ENCODE measurements at regions not wholly inside any gene's neighbourhood (a gene's known extent, or its start where the extent isn't known, plus 50 kb on each side); places are given as distances from the start of the nearest gene placed in this dataset.

GRCh38 chr14:101353422-101353821 is 207.9 kb upstream of the DIO3 start:
- no peak for TF ChIP-seq CTCF (IDR thresholded peaks at IDR 0.05; ENCODE audit: low read depth, low read length, missing control alignments)
- no peak overlapping the region for H3K27ac ChIP-seq
- H3K27me3 ChIP-seq (replicated peaks), result no peaks in the 10 kb centered on the region
- in situ Hi-C loops (cut with HindIII; ENCODE audit: low pct_ligation_motif_present, low sequenced_read_pairs), result no loop called here
- H3K36me3 ChIP-seq (replicated peaks), result no peaks in the 10 kb centered on the region
- DNase-seq, result no peak
- no peak overlapping the region for H3K4me3 ChIP-seq (ENCODE audit: low read depth, low read length)

DNA sequence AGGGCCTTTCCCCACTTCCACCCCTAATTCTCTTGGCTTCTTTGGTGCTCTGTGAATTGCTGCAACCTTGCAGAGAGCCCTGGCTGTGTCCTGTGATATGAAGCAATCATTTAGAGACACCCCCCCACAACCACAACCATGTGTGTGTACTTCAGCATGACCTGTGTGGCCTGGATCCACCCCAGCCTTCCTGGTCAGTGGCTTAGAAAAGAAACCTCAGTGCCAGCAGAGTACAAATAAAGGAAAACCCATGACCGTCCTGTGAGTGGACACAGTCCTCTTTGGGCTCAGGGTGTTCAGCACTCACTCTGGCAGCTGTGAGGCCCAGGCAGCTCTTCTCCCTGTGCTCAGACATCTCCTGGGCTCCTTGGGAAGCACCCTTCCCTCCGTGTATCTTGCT is 206.6 kb upstream of the DIO3 start:
- no peak overlapping the region for H3K27ac ChIP-seq
- H3K27me3 ChIP-seq (replicated peaks), result no peaks in the 10 kb centered on the region
- DNase-seq, result no peak
- no peak overlapping the region for H3K4me3 ChIP-seq (ENCODE audit: low read depth, low read length)
- TF ChIP-seq CTCF (IDR thresholded peaks at IDR 0.05; ENCODE audit: low read depth, low read length, missing control alignments), result no peak
- in situ Hi-C loops (cut with HindIII; ENCODE audit: low pct_ligation_motif_present, low sequenced_read_pairs), result no loop called here
- H3K36me3 ChIP-seq (replicated peaks), result no peaks in the 10 kb centered on the region

DNA sequence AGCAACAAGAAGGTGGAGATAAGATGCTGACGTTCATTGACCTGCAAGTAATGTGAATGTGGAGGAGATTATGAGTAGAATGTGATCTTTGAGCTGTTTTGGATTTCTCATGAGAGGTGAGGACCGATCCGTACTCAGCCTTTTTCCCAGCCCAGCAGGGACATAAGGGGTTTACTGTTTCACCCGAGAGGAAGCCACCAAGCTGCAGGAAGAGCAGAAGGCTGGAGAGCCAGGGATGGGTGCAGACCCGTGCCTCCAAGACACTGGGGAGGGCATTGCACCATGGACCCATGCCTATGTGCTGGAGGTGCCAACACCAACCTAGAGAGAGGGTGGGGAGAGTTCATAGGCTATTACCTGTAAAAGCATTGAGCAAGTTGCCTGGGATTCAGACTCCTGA is 206.0 kb upstream of the DIO3 start:
- Histone ChIP-seq H3K4me3 (ENCODE audit: low read depth, low read length) (no peak overlapping the region), H3K36me3 (replicated peaks) (no peaks in the 10 kb centered on the region), H3K27me3 (replicated peaks) (no peaks in the 10 kb centered on the region), H3K27ac (no peak overlapping the region)
- TF ChIP-seq CTCF (IDR thresholded peaks at IDR 0.05; ENCODE audit: low read depth, low read length, missing control alignments), result no peak
- no peak for DNase-seq
- in situ Hi-C loops (cut with HindIII; ENCODE audit: low pct_ligation_motif_present, low sequenced_read_pairs), result no loop called here

DNA sequence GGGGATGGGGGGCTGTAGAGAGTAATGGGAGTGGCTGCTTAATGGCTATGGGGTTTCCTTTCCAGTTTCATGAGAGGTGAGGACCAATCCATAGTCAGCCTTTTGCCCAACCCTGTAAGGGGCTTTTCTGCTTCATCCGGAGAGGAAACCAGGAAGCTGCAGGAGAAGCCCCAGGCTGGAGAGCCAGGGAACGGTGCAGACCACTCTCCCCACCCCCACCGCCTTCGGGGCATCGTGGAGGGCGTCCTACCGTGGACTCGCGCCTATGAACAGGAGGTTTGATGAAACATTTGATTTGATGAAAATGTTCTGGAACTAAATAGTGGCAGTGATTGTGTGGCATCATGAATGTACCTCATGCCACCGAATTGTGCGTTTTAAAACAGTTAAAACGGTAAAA is 204.3 kb upstream of the DIO3 start:
- Histone ChIP-seq H3K36me3 (replicated peaks) (no peaks in the 10 kb centered on the region), H3K4me3 (ENCODE audit: low read depth, low read length) (no peak overlapping the region), H3K27ac (no peak overlapping the region), H3K27me3 (replicated peaks) (no peaks in the 10 kb centered on the region)
- in situ Hi-C loops (cut with HindIII; ENCODE audit: low pct_ligation_motif_present, low sequenced_read_pairs), result no loop called here
- TF ChIP-seq CTCF (IDR thresholded peaks at IDR 0.05; ENCODE audit: low read depth, low read length, missing control alignments), result no peak
- DNase-seq, result no peak

DNA sequence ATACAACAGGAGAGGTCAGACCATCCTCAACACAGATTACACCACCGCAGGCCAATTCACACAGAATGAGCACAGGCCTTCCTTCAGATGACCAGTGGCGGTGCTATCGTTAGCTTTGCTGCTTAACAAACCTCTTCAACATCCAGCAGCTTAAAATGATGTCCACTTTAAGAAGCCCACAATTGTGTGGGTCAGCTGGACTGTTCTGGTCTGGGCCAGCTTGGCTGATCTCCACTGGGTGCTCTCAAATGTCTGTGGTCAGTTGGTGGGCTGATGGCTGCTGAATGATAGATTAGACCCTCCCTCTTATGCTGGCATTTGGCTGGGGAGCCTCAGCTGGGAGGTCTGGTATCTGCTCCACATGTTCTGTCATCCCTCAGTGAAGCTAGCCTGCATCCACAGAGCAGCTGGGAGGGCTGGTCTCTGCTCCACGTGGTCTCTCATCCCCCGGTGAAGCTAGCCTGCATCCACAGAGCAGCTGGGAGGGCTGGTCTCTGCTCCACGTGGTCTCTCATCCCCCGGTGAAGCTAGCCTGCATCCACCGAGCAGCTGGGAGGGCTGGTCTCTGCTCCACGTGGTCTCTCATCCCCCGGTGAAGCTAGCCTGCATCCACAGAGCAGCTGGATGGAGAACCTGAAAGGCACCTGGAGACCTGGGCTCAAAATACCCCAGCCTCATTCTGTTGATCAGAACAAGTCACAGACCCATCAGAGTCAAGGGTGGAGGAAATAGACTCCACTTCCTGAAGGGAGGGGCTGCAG is 203.6 kb upstream of the DIO3 start:
- DNase-seq, result no peak
- Histone ChIP-seq H3K27ac (no peak overlapping the region), H3K27me3 (replicated peaks) (no peaks in the 10 kb centered on the region), H3K36me3 (replicated peaks) (no peaks in the 10 kb centered on the region), H3K4me3 (ENCODE audit: low read depth, low read length) (no peak overlapping the region)
- no peak for TF ChIP-seq CTCF (IDR thresholded peaks at IDR 0.05; ENCODE audit: low read depth, low read length, missing control alignments)
- in situ Hi-C loops (cut with HindIII; ENCODE audit: low pct_ligation_motif_present, low sequenced_read_pairs), result no loop called here

All from brain microvascular endothelial cell (primary cell).